ENCODE measurements at regions not wholly inside any gene's neighbourhood (a gene's known extent, or its start where the extent isn't known, plus 50 kb on each side); places are given as distances from the start of the nearest gene placed in this dataset.
A peak's percentile ranks its signal among the peaks of the same experiment; 100 is the strongest.
"Not testable (repeated sequence)": the region's sequence is repeated elsewhere in the genome, so short reads cannot be mapped to it uniquely, and the experiment has no call there.

DNA sequence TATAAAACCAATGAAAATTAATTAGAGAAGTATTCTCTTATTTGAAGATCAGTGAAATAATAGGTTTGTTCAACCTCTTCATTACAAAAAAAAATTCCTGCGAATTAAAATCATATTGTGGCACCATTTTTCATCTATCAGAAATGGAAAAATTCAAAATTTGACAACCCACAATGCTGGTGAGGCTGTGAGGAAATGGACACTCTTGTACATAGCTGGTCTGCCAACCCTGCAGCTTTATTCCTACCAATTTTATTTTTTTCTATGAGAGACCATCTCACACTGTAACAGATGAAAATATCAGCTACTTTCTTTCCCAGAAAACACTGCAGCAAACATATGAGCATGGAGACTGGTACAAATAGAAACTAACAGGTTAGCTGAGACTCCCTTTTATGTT, 208.8 kb upstream of the SEMA3E start:
- Histone ChIP-seq H3K27me3 (ENCODE audit: control insufficient read depth, insufficient read depth, low read length) (no peaks in the 10 kb centered on the region), H3K4me1 (ENCODE audit: control insufficient read depth, insufficient read depth, low read length) (peaks cover 11% of the 10 kb centered on the region; the same call in 1 of the 2 replicates), H3K9ac (ENCODE audit: low read depth, low read length) (no peak overlapping the region), H3K4me3 (ENCODE audit: low read depth, low read length) (no peak overlapping the region), H3K36me3 (ENCODE audit: control insufficient read depth, insufficient read depth, low read length) (no peaks in the 10 kb centered on the region), H3K9me3 (ENCODE audit: control insufficient read depth, insufficient read depth, low read length) (no peaks in the 10 kb centered on the region), H3K27ac (ENCODE audit: low read depth, low read length) (no peak overlapping the region)

DNA sequence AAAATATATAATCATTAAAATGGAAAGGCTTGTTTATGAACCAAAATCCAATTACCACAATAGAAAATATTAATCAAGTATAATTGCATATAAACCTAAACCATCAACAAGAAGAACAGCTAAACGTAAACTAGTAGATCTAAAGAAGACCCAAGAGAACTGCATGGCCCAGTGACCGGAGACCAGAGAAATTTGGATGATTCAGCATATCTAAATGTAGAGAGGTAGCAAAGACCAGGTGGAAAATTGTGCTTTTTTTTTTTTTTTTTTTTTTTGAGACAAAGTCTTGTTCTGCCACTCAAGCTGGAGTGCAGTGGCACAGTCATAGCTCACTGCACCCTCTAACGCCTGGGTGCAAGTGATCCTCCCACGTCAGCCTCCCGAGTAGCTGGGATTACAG, 207.2 kb upstream of the SEMA3E start:
- Histone ChIP-seq H3K27ac (ENCODE audit: low read depth, low read length) (no peak overlapping the region), H3K4me3 (ENCODE audit: low read depth, low read length) (no peak overlapping the region), H3K36me3 (ENCODE audit: control insufficient read depth, insufficient read depth, low read length) (no peaks in the 10 kb centered on the region), H3K9ac (ENCODE audit: low read depth, low read length) (no peak overlapping the region), H3K27me3 (ENCODE audit: control insufficient read depth, insufficient read depth, low read length) (no peaks in the 10 kb centered on the region), H3K4me1 (ENCODE audit: control insufficient read depth, insufficient read depth, low read length) (no peaks in the 10 kb centered on the region), H3K9me3 (ENCODE audit: control insufficient read depth, insufficient read depth, low read length) (no peaks in the 10 kb centered on the region)

DNA sequence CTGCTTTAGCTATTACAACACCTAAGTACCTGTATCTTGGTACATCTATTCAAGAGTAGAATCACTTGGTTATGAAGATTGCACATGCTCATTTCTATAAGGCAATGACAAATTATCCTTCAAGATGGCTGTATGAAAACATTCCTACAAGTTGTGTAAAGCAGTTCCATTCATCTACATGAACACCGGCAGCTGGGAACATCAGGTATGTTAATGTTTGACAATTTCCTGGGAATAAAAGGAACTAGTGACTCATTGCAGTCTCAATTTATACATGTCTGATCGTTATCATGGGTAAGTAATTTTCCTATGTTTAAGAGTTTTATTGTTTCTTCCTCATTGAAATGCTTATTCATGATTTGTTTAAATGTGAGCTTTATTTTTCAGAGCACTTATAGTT, 203.2 kb upstream of the SEMA3E start:
- no peak overlapping the region for H3K9ac ChIP-seq (ENCODE audit: low read depth, low read length)
- no peaks in the 10 kb centered on the region for H3K36me3 ChIP-seq (ENCODE audit: control insufficient read depth, insufficient read depth, low read length)
- no peaks in the 10 kb centered on the region for H3K9me3 ChIP-seq (ENCODE audit: control insufficient read depth, insufficient read depth, low read length)
- H3K4me3 ChIP-seq (ENCODE audit: low read depth, low read length): no peak overlapping the region
- no peaks in the 10 kb centered on the region for H3K27me3 ChIP-seq (ENCODE audit: control insufficient read depth, insufficient read depth, low read length)
- peaks cover 7% of the 10 kb centered on the region for H3K4me1 ChIP-seq (ENCODE audit: control insufficient read depth, insufficient read depth, low read length)
- H3K27ac ChIP-seq (ENCODE audit: low read depth, low read length): no peak overlapping the region

DNA sequence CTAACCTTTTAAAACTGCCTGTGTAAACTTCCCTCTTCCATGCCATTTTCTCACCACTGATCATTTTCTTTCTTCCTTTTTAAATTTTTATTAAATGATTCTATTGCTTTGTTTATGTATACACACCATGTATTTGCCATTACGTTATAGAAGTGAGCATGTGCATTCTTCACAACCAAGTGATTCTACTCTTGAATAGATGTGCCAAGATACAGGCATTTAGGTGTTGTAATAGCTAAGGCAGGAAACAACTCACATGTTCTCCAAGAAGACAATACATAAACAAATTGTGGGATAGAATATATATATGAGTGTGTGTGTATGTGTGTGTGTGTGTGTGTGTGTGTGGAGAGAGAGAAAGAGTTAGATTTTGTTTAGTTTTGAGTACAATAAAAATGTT, 202.6 kb upstream of the SEMA3E start:
- H3K4me3 ChIP-seq (ENCODE audit: low read depth, low read length): no peak overlapping the region
- peaks cover 7% of the 10 kb centered on the region for H3K4me1 ChIP-seq (ENCODE audit: control insufficient read depth, insufficient read depth, low read length)
- H3K9me3 ChIP-seq (ENCODE audit: control insufficient read depth, insufficient read depth, low read length): no peaks in the 10 kb centered on the region
- H3K9ac ChIP-seq (ENCODE audit: low read depth, low read length): no peak overlapping the region
- H3K27ac ChIP-seq (ENCODE audit: low read depth, low read length): no peak overlapping the region
- H3K27me3 ChIP-seq (ENCODE audit: control insufficient read depth, insufficient read depth, low read length): no peaks in the 10 kb centered on the region
- no peaks in the 10 kb centered on the region for H3K36me3 ChIP-seq (ENCODE audit: control insufficient read depth, insufficient read depth, low read length)

DNA sequence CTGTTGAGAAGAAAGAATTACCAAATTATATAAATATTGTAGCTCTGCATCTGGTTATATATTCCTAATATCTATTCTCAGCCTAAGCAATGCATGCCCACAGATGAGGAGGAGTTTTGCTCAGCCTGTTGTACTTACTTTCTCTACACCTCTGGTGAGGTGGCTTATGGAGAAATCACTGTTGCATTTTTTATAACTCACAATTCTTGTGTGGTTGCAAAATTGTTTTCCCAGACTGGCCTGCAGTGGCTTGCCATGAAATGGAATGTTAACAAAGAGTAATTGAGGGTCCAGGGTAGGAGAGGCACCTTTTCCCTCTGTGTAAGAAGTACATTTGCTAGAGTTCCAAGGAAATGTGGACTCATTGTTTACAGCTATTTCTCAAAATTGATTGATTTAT, 202.0 kb upstream of the SEMA3E start:
- Histone ChIP-seq H3K36me3 (ENCODE audit: control insufficient read depth, insufficient read depth, low read length) (no peaks in the 10 kb centered on the region), H3K27ac (ENCODE audit: low read depth, low read length) (no peak overlapping the region), H3K9me3 (ENCODE audit: control insufficient read depth, insufficient read depth, low read length) (no peaks in the 10 kb centered on the region), H3K9ac (ENCODE audit: low read depth, low read length) (no peak overlapping the region), H3K4me1 (ENCODE audit: control insufficient read depth, insufficient read depth, low read length) (peaks cover 7% of the 10 kb centered on the region), H3K27me3 (ENCODE audit: control insufficient read depth, insufficient read depth, low read length) (no peaks in the 10 kb centered on the region), H3K4me3 (ENCODE audit: low read depth, low read length) (no peak overlapping the region)

DNA sequence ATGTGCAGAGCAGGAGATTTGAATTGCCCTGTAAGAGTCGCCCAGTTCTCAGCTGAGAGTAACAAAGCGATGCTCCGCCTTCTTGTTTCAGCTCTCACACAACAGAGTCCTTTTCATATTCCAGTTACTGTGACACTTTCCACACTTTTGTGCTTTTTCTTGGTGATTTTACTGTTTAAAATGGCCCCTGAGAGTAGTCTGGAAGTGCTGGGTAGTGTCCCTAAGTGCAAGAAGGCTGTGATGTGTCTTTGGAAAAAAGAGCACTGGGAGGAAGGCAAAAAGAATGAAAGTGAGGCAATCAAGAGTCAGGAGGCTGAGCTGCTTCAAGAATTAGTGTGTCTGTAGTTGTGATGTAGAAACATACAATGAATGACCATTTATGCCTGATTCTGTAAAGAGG, 201.2 kb upstream of the SEMA3E start:
- no peak overlapping the region for H3K4me3 ChIP-seq (ENCODE audit: low read depth, low read length)
- H3K4me1 ChIP-seq (ENCODE audit: control insufficient read depth, insufficient read depth, low read length): peaks cover 7% of the 10 kb centered on the region
- no peaks in the 10 kb centered on the region for H3K9me3 ChIP-seq (ENCODE audit: control insufficient read depth, insufficient read depth, low read length)
- H3K27ac ChIP-seq (ENCODE audit: low read depth, low read length): peak overlapping the region; percentile 64
- H3K9ac ChIP-seq (ENCODE audit: low read depth, low read length): no peak overlapping the region
- H3K27me3 ChIP-seq (ENCODE audit: control insufficient read depth, insufficient read depth, low read length): no peaks in the 10 kb centered on the region
- no peaks in the 10 kb centered on the region for H3K36me3 ChIP-seq (ENCODE audit: control insufficient read depth, insufficient read depth, low read length)

DNA sequence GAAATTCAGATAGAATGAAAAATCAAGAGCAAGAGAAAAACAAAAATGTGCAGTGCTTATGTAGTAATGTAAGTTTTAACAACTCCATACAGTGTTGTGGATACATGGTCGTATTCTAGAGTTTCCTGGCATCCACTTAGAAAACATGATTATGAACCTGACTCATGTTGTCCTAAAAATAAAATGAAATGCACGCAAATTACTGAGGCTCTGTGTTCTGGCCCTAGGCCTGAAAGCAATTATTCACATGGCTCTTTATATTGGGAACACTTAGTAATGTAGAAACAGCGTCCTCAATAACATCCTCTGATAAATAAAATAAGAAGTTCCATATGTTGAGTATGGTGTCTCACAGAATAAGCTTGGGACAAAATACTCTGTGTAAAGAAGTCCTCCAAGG, 200.2 kb upstream of the SEMA3E start:
- Histone ChIP-seq H3K4me3 (ENCODE audit: low read depth, low read length) (no peak overlapping the region), H3K4me1 (ENCODE audit: control insufficient read depth, insufficient read depth, low read length) (peaks cover 7% of the 10 kb centered on the region), H3K27ac (ENCODE audit: low read depth, low read length) (no peak overlapping the region), H3K36me3 (ENCODE audit: control insufficient read depth, insufficient read depth, low read length) (no peaks in the 10 kb centered on the region), H3K9ac (ENCODE audit: low read depth, low read length) (no peak overlapping the region), H3K27me3 (ENCODE audit: control insufficient read depth, insufficient read depth, low read length) (no peaks in the 10 kb centered on the region), H3K9me3 (ENCODE audit: control insufficient read depth, insufficient read depth, low read length) (no peaks in the 10 kb centered on the region)

DNA sequence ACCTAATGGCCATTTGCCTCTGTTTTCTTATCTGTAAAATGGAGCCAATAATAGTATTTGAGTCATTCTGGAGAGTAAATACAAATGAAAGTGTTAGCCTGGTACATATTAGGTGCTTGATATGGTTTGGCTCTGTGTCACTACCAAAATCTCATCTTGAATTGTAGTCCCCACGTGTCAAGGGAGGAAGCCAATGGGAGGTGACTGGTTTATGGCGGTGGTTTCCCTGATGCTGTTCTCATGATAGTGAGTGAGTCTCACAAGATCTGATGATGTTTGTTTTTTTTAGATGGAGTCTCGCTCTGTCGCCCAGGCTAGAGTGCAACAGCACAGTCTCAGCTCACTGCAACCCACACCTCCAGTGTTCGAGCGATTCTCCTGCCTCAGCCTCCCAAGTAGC, 194.0 kb upstream of the SEMA3E start:
- Histone ChIP-seq H3K27me3 (ENCODE audit: control insufficient read depth, insufficient read depth, low read length) (no peaks in the 10 kb centered on the region), H3K9me3 (ENCODE audit: control insufficient read depth, insufficient read depth, low read length) (no peaks in the 10 kb centered on the region), H3K27ac (ENCODE audit: low read depth, low read length) (no peak overlapping the region), H3K4me1 (ENCODE audit: control insufficient read depth, insufficient read depth, low read length) (peaks cover 14% of the 10 kb centered on the region), H3K9ac (ENCODE audit: low read depth, low read length) (no peak overlapping the region), H3K4me3 (ENCODE audit: low read depth, low read length) (no peak overlapping the region), H3K36me3 (ENCODE audit: control insufficient read depth, insufficient read depth, low read length) (no peaks in the 10 kb centered on the region)

DNA sequence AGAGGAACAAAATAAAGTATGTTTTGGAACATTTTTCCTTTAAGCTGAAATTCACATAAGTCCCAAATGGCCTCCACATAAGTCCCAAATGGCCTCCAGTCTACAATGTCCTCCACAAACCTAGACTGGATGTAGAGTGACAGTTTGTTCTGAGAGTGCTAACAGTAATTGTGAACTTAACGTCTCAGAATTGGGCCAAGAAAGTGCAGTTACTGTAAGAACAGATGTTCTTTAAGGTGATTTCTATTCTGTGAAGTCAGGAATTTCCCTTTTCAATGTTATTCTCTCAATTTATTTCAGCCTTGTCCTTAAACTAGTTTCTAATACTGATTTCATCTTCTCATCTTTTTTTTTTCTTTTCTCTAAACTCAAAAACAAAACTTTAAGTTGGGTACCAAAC, 188.7 kb upstream of the SEMA3E start:
- Histone ChIP-seq H3K27me3 (ENCODE audit: control insufficient read depth, insufficient read depth, low read length) (no peaks in the 10 kb centered on the region), H3K4me3 (ENCODE audit: low read depth, low read length) (no peak overlapping the region), H3K9me3 (ENCODE audit: control insufficient read depth, insufficient read depth, low read length) (no peaks in the 10 kb centered on the region), H3K4me1 (ENCODE audit: control insufficient read depth, insufficient read depth, low read length) (peaks cover 48% of the 10 kb centered on the region), H3K36me3 (ENCODE audit: control insufficient read depth, insufficient read depth, low read length) (no peaks in the 10 kb centered on the region), H3K27ac (ENCODE audit: low read depth, low read length) (no peak overlapping the region), H3K9ac (ENCODE audit: low read depth, low read length) (no peak overlapping the region)

DNA sequence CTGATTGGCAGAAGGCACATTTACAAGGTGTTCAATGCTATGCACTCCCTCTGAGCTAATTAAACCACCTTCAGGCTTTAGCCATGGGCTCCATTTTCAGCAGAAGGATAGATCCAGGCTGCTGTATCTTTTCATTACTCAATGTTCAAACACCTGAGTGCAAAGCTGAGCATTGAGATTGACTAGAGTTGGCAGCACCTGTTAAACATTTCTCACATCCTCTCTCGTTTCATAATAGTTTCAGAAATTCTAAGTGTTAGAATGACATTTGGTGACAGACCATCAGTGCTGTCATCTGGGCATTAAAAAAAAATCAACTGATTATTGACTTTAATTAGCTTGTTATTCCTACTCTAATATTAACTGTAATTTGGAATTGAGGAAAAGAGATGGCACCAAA, 187.1 kb upstream of the SEMA3E start:
- Histone ChIP-seq H3K27ac (ENCODE audit: low read depth, low read length) (no peak overlapping the region), H3K9me3 (ENCODE audit: control insufficient read depth, insufficient read depth, low read length) (no peaks in the 10 kb centered on the region), H3K9ac (ENCODE audit: low read depth, low read length) (no peak overlapping the region), H3K36me3 (ENCODE audit: control insufficient read depth, insufficient read depth, low read length) (no peaks in the 10 kb centered on the region), H3K4me3 (ENCODE audit: low read depth, low read length) (no peak overlapping the region), H3K27me3 (ENCODE audit: control insufficient read depth, insufficient read depth, low read length) (no peaks in the 10 kb centered on the region), H3K4me1 (ENCODE audit: control insufficient read depth, insufficient read depth, low read length) (peaks cover 61% of the 10 kb centered on the region)

DNA sequence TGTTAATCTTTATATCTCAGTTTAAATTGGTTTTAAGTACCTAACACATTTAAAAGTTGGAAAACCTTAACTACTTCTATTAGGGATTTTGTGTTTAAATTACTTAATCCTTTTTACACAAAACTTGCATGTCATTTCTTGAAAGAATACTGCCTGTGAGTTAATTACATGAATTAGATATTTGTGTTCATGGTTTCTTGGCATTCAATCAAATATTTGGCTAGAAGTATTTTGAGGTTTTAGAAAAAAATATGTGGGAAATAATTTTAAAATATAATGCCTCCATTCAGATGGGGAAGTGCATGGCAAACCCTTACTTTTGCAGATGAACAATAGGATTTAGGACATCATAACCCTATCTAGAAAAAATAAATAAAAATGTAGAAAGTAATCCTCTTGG, 186.5 kb upstream of the SEMA3E start:
- Histone ChIP-seq H3K9ac (ENCODE audit: low read depth, low read length) (no peak overlapping the region), H3K4me3 (ENCODE audit: low read depth, low read length) (0 out of 2 replicates have a peak overlapping the region, but pooled peaks have one; percentile 19), H3K27ac (ENCODE audit: low read depth, low read length) (no peak overlapping the region), H3K4me1 (ENCODE audit: control insufficient read depth, insufficient read depth, low read length) (peaks cover 61% of the 10 kb centered on the region), H3K27me3 (ENCODE audit: control insufficient read depth, insufficient read depth, low read length) (no peaks in the 10 kb centered on the region), H3K9me3 (ENCODE audit: control insufficient read depth, insufficient read depth, low read length) (no peaks in the 10 kb centered on the region), H3K36me3 (ENCODE audit: control insufficient read depth, insufficient read depth, low read length) (no peaks in the 10 kb centered on the region)

DNA sequence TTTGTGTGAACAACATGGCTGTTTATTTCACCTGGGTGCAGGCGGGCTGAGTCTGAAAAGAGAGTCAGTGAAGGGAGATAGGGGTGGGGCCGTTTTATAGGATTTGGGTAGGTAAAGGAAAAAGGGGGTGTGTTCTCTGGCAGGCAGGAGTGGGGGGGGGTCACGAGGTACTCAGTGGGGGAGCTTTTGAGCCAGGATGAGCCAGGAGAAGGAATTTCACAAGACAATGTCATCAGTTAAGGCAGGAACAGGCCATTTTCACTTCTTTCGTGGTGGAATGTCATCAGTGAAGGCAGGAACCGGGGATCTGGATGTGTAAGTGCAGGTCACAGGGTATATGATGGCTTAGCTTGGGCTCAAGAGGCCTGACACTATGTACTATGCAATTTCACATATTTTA, 184.8 kb upstream of the SEMA3E start:
- not testable (repeated sequence) for H3K27me3 ChIP-seq (ENCODE audit: control insufficient read depth, insufficient read depth, low read length); H3K9me3 ChIP-seq (ENCODE audit: control insufficient read depth, insufficient read depth, low read length); H3K9ac ChIP-seq (ENCODE audit: low read depth, low read length); H3K36me3 ChIP-seq (ENCODE audit: control insufficient read depth, insufficient read depth, low read length)
- Histone ChIP-seq H3K4me1 (ENCODE audit: control insufficient read depth, insufficient read depth, low read length) (peaks cover 46% of the 10 kb centered on the region), H3K27ac (ENCODE audit: low read depth, low read length) (peak overlapping the region; percentile 78), H3K4me3 (ENCODE audit: low read depth, low read length) (peak overlapping the region; percentile 44)
